Activated CD4-positive, alpha-beta T cell treated with anti-CD3 and anti-CD28 coated beads, Interleukin-2, amount 50 U/mL, for 1 hour (primary cell): ENCODE measurements at regions not wholly inside any gene's neighbourhood (a gene's known extent, or its start where the extent isn't known, plus 50 kb on each side); places are given as distances from the start of the nearest gene placed in this dataset.
"Not testable (repeated sequence)": the region's sequence is repeated elsewhere in the genome, so short reads cannot be mapped to it uniquely, and the experiment has no call there.

Experiments used
- DNase-seq: peaks from one replicate; pipeline ENCODE4 v3.0.0-alpha.2; 2020

- DNase-seq: no peak
Measured at GRCh38 chr6:112464901-112465665, 118.0 kb downstream of the RFPL4B start.

- no peak for DNase-seq
Measured at GRCh38 chr6:112466373-112467151, 119.4 kb downstream of the RFPL4B start.

GRCh38 chr6:112468359-112468758 is 121.2 kb downstream of the RFPL4B start:
- no peak for DNase-seq

DNA sequence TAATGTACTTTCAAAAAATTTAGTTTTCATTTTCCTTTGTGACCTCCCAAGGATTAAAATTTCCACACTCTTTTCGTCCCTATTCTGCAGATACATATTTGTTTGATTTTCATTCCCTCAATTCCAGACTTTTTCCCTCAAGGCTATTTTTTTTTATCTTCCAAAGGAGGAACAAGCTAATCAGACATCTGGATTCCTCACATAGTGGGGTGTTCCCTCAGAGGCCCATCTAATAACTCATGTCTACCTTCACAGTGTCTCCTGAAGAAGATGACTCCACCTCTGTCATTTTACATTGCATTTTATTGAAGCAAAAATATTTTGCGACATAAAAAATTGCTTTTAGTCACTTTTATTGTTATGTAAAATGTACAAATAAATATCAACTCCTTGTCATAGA is 122.2 kb downstream of the RFPL4B start:
- DNase-seq: no peak

GRCh38 chr6:112470376-112470775 is 123.2 kb downstream of the RFPL4B start:
- DNase-seq: no peak

- no peak for DNase-seq
Measured at GRCh38 chr6:112470950-112471349, 123.8 kb downstream of the RFPL4B start.

DNA sequence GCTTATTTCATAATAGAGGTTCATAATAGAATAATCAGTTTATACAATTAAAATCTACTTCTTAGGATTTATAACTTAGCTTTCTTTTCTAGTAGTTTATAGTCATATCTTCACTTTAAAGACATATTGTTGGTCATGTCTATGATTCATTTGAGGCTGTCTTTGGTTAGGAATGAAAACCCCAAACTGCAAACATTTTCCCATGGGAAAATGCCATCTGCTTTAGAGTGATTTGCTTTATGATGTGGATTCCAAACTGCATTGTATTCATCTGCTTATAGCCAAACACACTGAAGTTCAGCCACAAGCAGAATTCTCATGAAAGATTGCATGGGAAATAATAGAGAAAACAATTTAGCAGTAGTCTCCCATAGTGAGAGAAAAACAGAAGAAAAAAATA is 128.0 kb downstream of the RFPL4B start:
- DNase-seq: no peak

DNA sequence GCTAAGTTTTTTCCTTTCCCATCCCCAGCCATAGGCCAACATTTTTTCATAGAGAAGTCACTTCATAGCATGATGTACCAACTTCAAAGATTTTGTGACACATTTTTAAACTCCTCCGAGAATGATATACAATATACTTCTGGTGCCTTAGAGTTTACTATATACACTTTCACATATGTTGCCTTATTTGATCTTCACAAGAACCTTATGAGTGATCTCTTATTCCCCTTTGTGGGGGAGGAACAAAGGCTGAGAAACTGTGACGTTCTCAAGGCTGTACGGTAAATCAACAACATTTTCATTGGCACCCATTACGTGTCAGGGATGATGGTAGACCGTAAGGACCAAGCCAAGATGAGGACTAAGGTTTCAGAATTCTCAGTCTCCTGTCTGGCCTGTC is 130.0 kb downstream of the RFPL4B start:
- DNase-seq: no peak

DNA sequence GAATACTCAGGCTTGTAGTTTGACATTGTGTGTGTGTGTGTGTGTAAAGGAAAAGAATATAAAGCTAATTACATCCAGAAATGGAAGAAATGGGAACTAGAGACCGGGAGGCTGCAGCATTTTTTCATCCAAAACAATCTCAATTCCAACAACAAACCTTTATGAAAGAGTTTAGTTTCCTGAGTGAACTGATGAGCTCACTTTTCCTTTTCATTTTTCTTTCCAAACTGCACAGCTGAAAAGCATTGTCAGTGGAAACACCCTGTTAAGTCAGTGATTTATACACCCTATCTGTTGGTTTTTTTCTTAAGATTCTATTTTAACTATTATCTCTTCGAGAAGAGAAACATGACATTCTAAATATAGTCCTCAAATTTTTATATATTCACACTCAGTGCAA is 130.9 kb downstream of the RFPL4B start:
- DNase-seq: no peak

GRCh38 chr6:112479975-112480374 is 132.8 kb downstream of the RFPL4B start:
- DNase-seq: not testable (repeated sequence)

DNA sequence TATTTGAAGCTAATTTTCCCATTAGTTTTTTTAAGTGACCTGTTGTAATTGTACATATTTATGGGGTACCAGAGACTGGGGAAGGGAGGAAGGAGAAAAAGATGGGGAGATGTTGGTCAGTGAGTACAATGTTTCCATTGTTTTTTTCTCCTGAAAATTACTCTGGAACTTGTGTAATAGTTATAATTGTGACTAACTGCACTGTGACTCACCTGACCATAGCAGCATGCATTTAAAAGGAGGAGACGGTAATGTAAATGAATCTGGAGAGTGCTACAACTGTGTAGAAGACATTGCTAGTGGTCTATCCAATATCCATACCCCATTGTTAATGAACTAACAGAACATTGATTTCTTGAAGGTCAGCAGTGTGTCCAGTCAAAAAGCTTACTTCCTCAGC is 133.4 kb downstream of the RFPL4B start:
- DNase-seq: no peak

- no peak for DNase-seq
Measured at GRCh38 chr6:112481211-112481610, 134.1 kb downstream of the RFPL4B start.

DNA sequence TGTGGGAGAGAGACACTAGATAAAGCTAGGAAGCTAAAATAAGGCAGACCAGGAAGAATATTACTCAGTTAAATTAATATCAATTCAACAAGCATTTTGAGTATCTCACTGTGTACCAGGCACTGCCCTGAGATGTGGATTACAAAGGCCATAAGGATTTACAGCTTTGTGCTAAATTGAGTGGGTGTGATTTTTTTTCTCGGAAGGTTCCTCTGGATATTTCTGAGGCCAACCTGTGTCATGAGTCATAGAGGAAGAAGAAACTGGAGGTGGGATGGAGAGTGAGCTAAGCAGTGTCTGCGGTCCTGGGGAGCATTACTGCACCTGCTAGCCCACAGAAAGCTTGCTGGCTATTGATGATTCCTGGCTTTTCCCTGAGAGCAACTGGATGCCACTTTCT is 135.2 kb downstream of the RFPL4B start:
- DNase-seq: no peak

DNA sequence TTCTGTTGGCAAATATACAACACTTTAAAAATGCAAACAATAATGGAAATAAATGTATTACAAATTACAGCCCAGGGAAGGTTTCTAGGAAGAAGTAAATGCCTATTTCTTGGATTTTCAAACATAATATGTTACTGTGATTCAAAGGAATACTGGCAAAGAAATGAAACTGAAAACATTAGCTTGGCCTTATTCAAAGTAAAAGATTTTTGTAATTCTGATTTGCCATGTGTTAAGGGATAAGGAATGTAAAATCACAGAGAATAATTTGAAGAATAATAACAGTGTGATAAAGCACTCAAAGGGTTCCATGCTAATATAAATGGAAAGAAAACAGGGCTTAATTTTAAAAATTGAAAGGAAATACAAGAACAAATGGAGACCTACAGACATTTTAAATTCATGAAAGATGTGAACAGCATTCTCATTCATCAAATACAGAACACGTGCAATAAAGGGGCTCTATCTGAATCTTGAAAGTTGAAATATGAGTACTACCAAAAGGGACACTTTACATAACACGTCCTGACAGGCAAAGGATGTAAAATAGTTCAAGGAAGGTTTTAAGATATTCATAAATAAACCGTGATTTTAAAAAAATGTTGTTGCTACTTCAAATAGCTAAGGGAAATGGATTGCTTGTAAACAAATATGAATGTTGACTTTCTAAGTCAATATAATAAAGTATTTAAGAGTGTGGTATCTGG is 138.1 kb downstream of the RFPL4B start:
- no peak for DNase-seq

DNA sequence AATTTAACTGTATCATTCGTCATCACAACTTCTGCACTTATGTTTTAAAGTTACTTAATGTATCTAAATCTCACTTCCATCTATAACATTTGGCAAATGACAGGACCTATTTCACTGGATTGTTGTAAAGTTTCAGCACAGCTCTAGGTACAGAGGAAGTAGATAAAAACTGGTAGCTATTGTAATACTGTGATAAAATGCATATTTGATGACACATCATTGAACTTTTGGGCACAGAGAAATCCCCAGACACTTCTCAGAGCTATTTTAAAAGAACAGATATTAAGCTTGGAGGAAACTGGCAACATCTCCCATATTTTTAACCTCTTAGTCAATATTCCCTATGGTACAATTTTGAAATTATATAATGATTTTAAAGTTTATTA is 138.7 kb downstream of the RFPL4B start:
- no peak for DNase-seq

DNA sequence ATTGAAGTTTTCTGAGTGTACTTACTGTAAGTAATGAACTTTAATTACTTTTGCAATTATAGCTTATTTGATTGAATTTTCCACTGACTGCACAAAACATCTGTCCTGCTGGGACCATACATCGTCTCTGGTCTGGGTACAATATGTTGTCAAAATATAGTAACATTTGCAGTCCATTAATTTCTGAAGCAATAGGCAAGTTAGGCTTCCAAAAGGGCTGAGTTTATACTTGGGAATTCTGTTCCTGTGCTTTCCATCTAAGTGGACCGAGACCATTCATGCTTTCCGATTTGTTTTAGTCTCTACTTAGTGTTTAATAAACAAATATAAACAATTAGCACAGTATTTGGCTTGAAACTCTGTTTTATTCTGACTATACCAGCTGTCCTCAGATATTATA is 139.3 kb downstream of the RFPL4B start:
- DNase-seq: no peak

- no peak for DNase-seq
Measured at GRCh38 chr6:112488238-112488637, 141.1 kb downstream of the RFPL4B start.

- DNase-seq: no peak
Measured at GRCh38 chr6:112501705-112502104, 154.6 kb downstream of the RFPL4B start.

GRCh38 chr6:112502351-112503090 is 155.4 kb downstream of the RFPL4B start:
- DNase-seq: no peak

DNA sequence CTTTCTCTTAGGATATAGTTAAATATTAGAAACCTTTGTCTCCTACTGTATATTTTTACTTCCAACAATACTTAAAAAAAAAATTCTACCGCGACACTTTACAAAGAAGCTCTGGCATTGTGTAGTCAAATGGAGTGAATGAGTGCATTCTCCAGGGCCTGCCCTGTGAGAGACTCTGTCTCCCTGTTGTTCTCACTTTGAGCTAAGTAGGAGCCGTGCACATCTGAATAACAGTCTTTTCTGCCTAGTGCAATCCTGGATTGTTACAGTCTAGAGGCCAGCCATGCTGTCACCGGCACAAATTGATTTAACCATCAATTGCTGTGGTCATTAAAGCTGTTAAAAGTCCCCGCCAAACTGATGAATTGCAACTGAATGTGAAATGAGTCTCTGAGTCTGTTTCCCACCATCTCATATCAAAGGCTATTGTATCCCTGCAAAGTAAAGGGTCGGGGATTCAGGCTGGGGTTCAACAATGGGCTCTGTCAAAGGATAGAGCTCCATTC is 156.0 kb downstream of the RFPL4B start:
- no peak for DNase-seq

- DNase-seq: no peak
Measured at GRCh38 chr6:112504621-112505020, 157.5 kb downstream of the RFPL4B start.

GRCh38 chr6:112511441-112511840 is 164.3 kb downstream of the RFPL4B start:
- no peak for DNase-seq

- no peak for DNase-seq
Measured at GRCh38 chr6:112513175-112513574, 166.0 kb downstream of the RFPL4B start.
